NT2/D1 (cell line): ENCODE measurements at regions not wholly inside any gene's neighbourhood (a gene's known extent, or its start where the extent isn't known, plus 50 kb on each side); places are given as distances from the start of the nearest gene placed in this dataset.

Experiments
- SUZ12 ChIP-seq: IDR thresholded peaks from 2 replicates; pipeline ENCODE4 v1.6.1; 2011; ENCODE audit not compliant: insufficient read length, insufficient read depth; ENCODE audit errors: extremely low read depth
- YY1 ChIP-seq: IDR thresholded peaks from 2 replicates; pipeline ENCODE4 v1.6.1; 2011; ENCODE audit not compliant: insufficient read length, insufficient read depth
- ZNF274 ChIP-seq: IDR thresholded peaks from 2 replicates; pipeline ENCODE4 v1.6.1; 2011; ENCODE audit warnings: mild to moderate bottlenecking, low read depth, low read length

GRCh38 chr16:29116980-29117379 lies 132.1 kb downstream of the LAT start:
- TF ChIP-seq YY1 (no peak), ZNF274 (no peak), SUZ12 (no peak)
